ENCODE measurements at regions not wholly inside any gene's neighbourhood (a gene's known extent, or its start where the extent isn't known, plus 50 kb on each side); places are given as distances from the start of the nearest gene placed in this dataset.

- no peak for TF ChIP-seq CREB1 (IDR thresholded peaks at IDR 0.05; ENCODE audit: low read depth)
- no peak for TF ChIP-seq EP300 (IDR thresholded peaks at IDR 0.05; ENCODE audit: borderline replicate concordance)
- TF ChIP-seq TEAD4 (IDR thresholded peaks at IDR 0.05), result no peak
- TF ChIP-seq YY1 (IDR thresholded peaks at IDR 0.05; ENCODE audit: low read depth), result no peak
- TF ChIP-seq ZBTB7A (IDR thresholded peaks at IDR 0.05; ENCODE audit: low read depth), result no peak
- no peak for TF ChIP-seq EGR1 (IDR thresholded peaks at IDR 0.05)
- no peak for TF ChIP-seq TAF1 (IDR thresholded peaks at IDR 0.05; ENCODE audit: low read depth)
- no peak for TF ChIP-seq USF1 (IDR thresholded peaks at IDR 0.05)
Measured at GRCh38 chr5:179431221-179431824, 86.1 kb upstream of the ADAMTS2 start.

GRCh38 chr5:179430193-179431175 lies 85.2 kb upstream of the ADAMTS2 start:
- TF ChIP-seq TEAD4 (IDR thresholded peaks at IDR 0.05) (no peak), TCF12 (IDR thresholded peaks at IDR 0.05; ENCODE audit: low read depth) (no peak), EGR1 (IDR thresholded peaks at IDR 0.05) (no peak), CREB1 (IDR thresholded peaks at IDR 0.05; ENCODE audit: low read depth) (no peak), USF1 (IDR thresholded peaks at IDR 0.05) (no peak), REST (IDR thresholded peaks at IDR 0.05; ENCODE audit: low read depth) (no peak), FOXM1 (IDR thresholded peaks at IDR 0.05; ENCODE audit: borderline replicate concordance, low read depth) (no peak), RAD21 (IDR thresholded peaks at IDR 0.05; ENCODE audit: low read depth) (no peak), CEBPB (IDR thresholded peaks at IDR 0.05) (no peak), YY1 (IDR thresholded peaks at IDR 0.05; ENCODE audit: low read depth) (no peak), NFIC (IDR thresholded peaks at IDR 0.05) (no peak), MAX (IDR thresholded peaks at IDR 0.05) (no peak), EP300 (IDR thresholded peaks at IDR 0.05; ENCODE audit: borderline replicate concordance) (no peak), ZBTB7A (IDR thresholded peaks at IDR 0.05; ENCODE audit: low read depth) (no peak), TAF1 (IDR thresholded peaks at IDR 0.05; ENCODE audit: low read depth) (no peak)

- TF ChIP-seq FOXM1 (IDR thresholded peaks at IDR 0.05; ENCODE audit: borderline replicate concordance, low read depth), result no peak
- no peak for TF ChIP-seq TAF1 (IDR thresholded peaks at IDR 0.05; ENCODE audit: low read depth)
- TF ChIP-seq CREB1 (IDR thresholded peaks at IDR 0.05; ENCODE audit: low read depth), result no peak
- TF ChIP-seq YY1 (IDR thresholded peaks at IDR 0.05; ENCODE audit: low read depth), result no peak
- no peak for TF ChIP-seq EP300 (IDR thresholded peaks at IDR 0.05; ENCODE audit: borderline replicate concordance)
- no peak for TF ChIP-seq TCF12 (IDR thresholded peaks at IDR 0.05; ENCODE audit: low read depth)
- TF ChIP-seq TEAD4 (IDR thresholded peaks at IDR 0.05), result no peak
- no peak for TF ChIP-seq ZBTB7A (IDR thresholded peaks at IDR 0.05; ENCODE audit: low read depth)
- no peak for TF ChIP-seq CEBPB (IDR thresholded peaks at IDR 0.05)
- TF ChIP-seq RAD21 (IDR thresholded peaks at IDR 0.05; ENCODE audit: low read depth), result no peak
- no peak for TF ChIP-seq EGR1 (IDR thresholded peaks at IDR 0.05)
- TF ChIP-seq REST (IDR thresholded peaks at IDR 0.05; ENCODE audit: low read depth), result no peak
- no peak for TF ChIP-seq MAX (IDR thresholded peaks at IDR 0.05)
- no peak for TF ChIP-seq NFIC (IDR thresholded peaks at IDR 0.05)
- TF ChIP-seq USF1 (IDR thresholded peaks at IDR 0.05), result no peak
Measured at GRCh38 chr5:179427676-179428056, 82.4 kb upstream of the ADAMTS2 start.

- TF ChIP-seq TEAD4 (IDR thresholded peaks at IDR 0.05), result no peak
- TF ChIP-seq MAX (IDR thresholded peaks at IDR 0.05), result no peak
- TF ChIP-seq NFIC (IDR thresholded peaks at IDR 0.05), result no peak
- TF ChIP-seq TCF12 (IDR thresholded peaks at IDR 0.05; ENCODE audit: low read depth), result no peak
- no peak for TF ChIP-seq ZBTB7A (IDR thresholded peaks at IDR 0.05; ENCODE audit: low read depth)
- TF ChIP-seq FOXM1 (IDR thresholded peaks at IDR 0.05; ENCODE audit: borderline replicate concordance, low read depth), result no peak
- no peak for TF ChIP-seq CEBPB (IDR thresholded peaks at IDR 0.05)
- no peak for TF ChIP-seq RAD21 (IDR thresholded peaks at IDR 0.05; ENCODE audit: low read depth)
- TF ChIP-seq EGR1 (IDR thresholded peaks at IDR 0.05), result no peak
- TF ChIP-seq USF1 (IDR thresholded peaks at IDR 0.05), result no peak
- TF ChIP-seq TAF1 (IDR thresholded peaks at IDR 0.05; ENCODE audit: low read depth), result no peak
- no peak for TF ChIP-seq EP300 (IDR thresholded peaks at IDR 0.05; ENCODE audit: borderline replicate concordance)
- no peak for TF ChIP-seq YY1 (IDR thresholded peaks at IDR 0.05; ENCODE audit: low read depth)
- TF ChIP-seq REST (IDR thresholded peaks at IDR 0.05; ENCODE audit: low read depth), result no peak
- no peak for TF ChIP-seq CREB1 (IDR thresholded peaks at IDR 0.05; ENCODE audit: low read depth)
Measured at GRCh38 chr5:179427032-179427675, 81.9 kb upstream of the ADAMTS2 start.
